Endodermal cell (in vitro differentiated cells): ENCODE measurements at regions not wholly inside any gene's neighbourhood (a gene's known extent, or its start where the extent isn't known, plus 50 kb on each side); places are given as distances from the start of the nearest gene placed in this dataset.

ENCODE experiments used
- DNase-seq: peaks from one replicate; pipeline ENCODE4 v3.0.0-alpha.2; 2017
- H3K27ac ChIP-seq: 2 replicates; pipeline ENCODE4 v1.5.1; 2013; ENCODE audit warnings: mild to moderate bottlenecking, low read depth, low read length, moderate library complexity
- H3K27me3 ChIP-seq: 2 replicates; pipeline ENCODE4 v1.6.1; 2013; ENCODE audit warnings: mild to moderate bottlenecking, low read length, moderate library complexity; ENCODE audit not compliant: insufficient read depth, control insufficient read depth, poor library complexity, severe bottlenecking
- H3K36me3 ChIP-seq: 2 replicates; pipeline ENCODE4 v1.7.0; 2013; ENCODE audit warnings: mild to moderate bottlenecking, low read length, moderate library complexity; ENCODE audit not compliant: control insufficient read depth, insufficient read depth
- H3K4me1 ChIP-seq: one replicate; pipeline ENCODE4 v1.7.0; 2013; ENCODE audit warnings: low read length; ENCODE audit not compliant: control insufficient read depth, insufficient read depth
- H3K4me3 ChIP-seq: 2 replicates; pipeline ENCODE4 v1.5.1; 2013; ENCODE audit warnings: mild to moderate bottlenecking, low read length, moderate library complexity
- H3K9ac ChIP-seq: 2 replicates; pipeline ENCODE4 v1.6.1; 2013; ENCODE audit warnings: mild to moderate bottlenecking, low read length, moderate library complexity; ENCODE audit not compliant: poor library complexity, severe bottlenecking; ENCODE audit errors: extremely low read depth
- H3K9me3 ChIP-seq: 2 replicates; pipeline ENCODE4 v1.6.1; 2013; ENCODE audit warnings: mild to moderate bottlenecking, low read length, moderate library complexity; ENCODE audit not compliant: control insufficient read depth
- H3K27ac Mint-ChIP-seq: 2 replicates; pipeline ENCODE4 v1.8.0; 2020; ENCODE audit warnings: mixed read lengths
- H3K27me3 Mint-ChIP-seq: 2 replicates; pipeline ENCODE4 v1.8.0; 2021; ENCODE audit warnings: mild to moderate bottlenecking, mixed read lengths; ENCODE audit not compliant: insufficient read depth
- H3K36me3 Mint-ChIP-seq: 2 replicates; pipeline ENCODE4 v1.8.0; 2020; ENCODE audit warnings: low read depth, mixed read lengths
- H3K4me1 Mint-ChIP-seq: 2 replicates; pipeline ENCODE4 v1.8.0; 2020; ENCODE audit warnings: mixed read lengths
- H3K4me3 Mint-ChIP-seq: 2 replicates; pipeline ENCODE4 v1.8.0; 2020; ENCODE audit warnings: mild to moderate bottlenecking, moderate library complexity, mixed read lengths
- H3K9me3 Mint-ChIP-seq: 2 replicates; pipeline ENCODE4 v1.8.0; 2020; ENCODE audit warnings: mild to moderate bottlenecking, mixed read lengths
- WGBS, 2 experiments: methylation state at CpG; one replicate each; pipeline versions ENCODE4 v1.1.5 to v1.1.7; 2013; ENCODE audit warnings: missing lambda C conversion rate in 2 of 2, mixed read lengths in 1 of 2; ENCODE audit not compliant: insufficient coverage in 1 of 2, insufficient read length in 1 of 2; 5-methylcytosine and 5-hydroxymethylcytosine counted together
- TF ChIP-seq, protein P1 (sequence below): fragments of 200-600 bp; sonication (generic); conservative IDR thresholded peaks from 2 replicates; pipeline ENCODE4 v1.5.0; 2021; ENCODE audit warnings: antibody characterized with exemption, mild to moderate bottlenecking

DNA sequence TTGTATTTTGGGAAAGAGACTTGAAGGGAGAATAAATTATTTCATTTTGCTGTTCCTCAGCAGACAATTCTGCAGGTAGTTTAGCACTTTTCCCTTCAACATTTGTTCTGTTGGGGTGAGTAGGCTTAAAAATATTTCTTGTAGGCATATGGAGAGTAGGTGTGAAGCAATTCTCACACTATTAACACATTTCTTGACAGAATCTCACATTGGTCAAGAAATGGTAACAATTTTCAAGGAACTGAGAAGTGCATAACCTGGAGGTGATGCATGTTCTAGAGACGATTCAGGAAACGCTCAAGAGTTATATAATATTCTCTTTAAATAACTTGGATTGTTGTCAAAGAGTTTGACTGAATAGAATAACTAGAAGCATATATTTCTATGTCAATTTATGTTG, 658.2 kb downstream of the STIM2 start:
- Mint-ChIP-seq H3K27ac (no peak overlapping the region), H3K4me3 (no peak overlapping the region), H3K27me3 (no peaks in the 10 kb centered on the region), H3K4me1 (peaks cover 14% of the 10 kb centered on the region), H3K9me3 (no peaks in the 10 kb centered on the region), H3K36me3 (no peaks in the 10 kb centered on the region)
- TF ChIP-seq, protein P1, sequence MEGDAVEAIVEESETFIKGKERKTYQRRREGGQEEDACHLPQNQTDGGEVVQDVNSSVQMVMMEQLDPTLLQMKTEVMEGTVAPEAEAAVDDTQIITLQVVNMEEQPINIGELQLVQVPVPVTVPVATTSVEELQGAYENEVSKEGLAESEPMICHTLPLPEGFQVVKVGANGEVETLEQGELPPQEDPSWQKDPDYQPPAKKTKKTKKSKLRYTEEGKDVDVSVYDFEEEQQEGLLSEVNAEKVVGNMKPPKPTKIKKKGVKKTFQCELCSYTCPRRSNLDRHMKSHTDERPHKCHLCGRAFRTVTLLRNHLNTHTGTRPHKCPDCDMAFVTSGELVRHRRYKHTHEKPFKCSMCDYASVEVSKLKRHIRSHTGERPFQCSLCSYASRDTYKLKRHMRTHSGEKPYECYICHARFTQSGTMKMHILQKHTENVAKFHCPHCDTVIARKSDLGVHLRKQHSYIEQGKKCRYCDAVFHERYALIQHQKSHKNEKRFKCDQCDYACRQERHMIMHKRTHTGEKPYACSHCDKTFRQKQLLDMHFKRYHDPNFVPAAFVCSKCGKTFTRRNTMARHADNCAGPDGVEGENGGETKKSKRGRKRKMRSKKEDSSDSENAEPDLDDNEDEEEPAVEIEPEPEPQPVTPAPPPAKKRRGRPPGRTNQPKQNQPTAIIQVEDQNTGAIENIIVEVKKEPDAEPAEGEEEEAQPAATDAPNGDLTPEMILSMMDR, result no peak
- DNase-seq, result no peak
- Histone ChIP-seq H3K36me3 (no peaks in the 10 kb centered on the region), H3K9ac (no peak overlapping the region), H3K27ac (no peak overlapping the region), H3K4me3 (no peak overlapping the region), H3K9me3 (no peaks in the 10 kb centered on the region), H3K4me1 (peaks cover 3% of the 10 kb centered on the region), H3K27me3 (no peaks in the 10 kb centered on the region)
- WGBS, 2 experiments, result 80% methylated on average over 1 of the region's 2 CpGs; no CpG with 5 or more reads in 1 of the 2 experiments

DNA sequence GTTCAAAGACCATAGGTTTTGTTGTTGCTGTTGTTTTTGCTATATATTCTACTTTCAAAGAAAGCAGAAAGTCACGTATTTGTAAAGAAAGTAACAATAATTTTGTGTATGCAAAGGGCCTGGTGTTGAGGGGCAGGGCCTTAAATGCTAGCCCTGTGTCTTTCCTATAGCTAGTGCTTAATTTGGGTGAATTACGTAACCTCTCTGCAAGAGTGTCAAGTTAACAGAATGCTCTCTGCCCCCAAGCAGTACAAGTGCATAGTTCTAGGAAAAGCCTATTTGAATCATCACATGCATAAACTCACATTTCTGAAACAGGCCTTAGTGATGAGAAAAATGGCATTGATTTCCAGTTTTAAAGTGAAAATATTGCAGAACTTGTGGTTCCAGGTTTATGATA, 663.6 kb downstream of the STIM2 start:
- no peaks in the 10 kb centered on the region for H3K27me3 Mint-ChIP-seq
- TF ChIP-seq, protein P1, result no peak
- H3K36me3 ChIP-seq, result no peaks in the 10 kb centered on the region
- no peaks in the 10 kb centered on the region for H3K4me1 ChIP-seq
- H3K9ac ChIP-seq, result no peak overlapping the region
- no peak for DNase-seq
- H3K4me3 ChIP-seq, result no peak overlapping the region
- H3K9me3 ChIP-seq, result no peaks in the 10 kb centered on the region
- H3K4me1 Mint-ChIP-seq, result peaks cover 9% of the 10 kb centered on the region
- no peaks in the 10 kb centered on the region for H3K36me3 Mint-ChIP-seq
- no peak overlapping the region for H3K27ac ChIP-seq
- no peak overlapping the region for H3K4me3 Mint-ChIP-seq
- H3K27me3 ChIP-seq, result no peaks in the 10 kb centered on the region
- no peaks in the 10 kb centered on the region for H3K9me3 Mint-ChIP-seq
- H3K27ac Mint-ChIP-seq, result no peak overlapping the region
- 92 to 100% methylated on average over 1 to 2 of the region's 2 CpGs for WGBS, 2 experiments

DNA sequence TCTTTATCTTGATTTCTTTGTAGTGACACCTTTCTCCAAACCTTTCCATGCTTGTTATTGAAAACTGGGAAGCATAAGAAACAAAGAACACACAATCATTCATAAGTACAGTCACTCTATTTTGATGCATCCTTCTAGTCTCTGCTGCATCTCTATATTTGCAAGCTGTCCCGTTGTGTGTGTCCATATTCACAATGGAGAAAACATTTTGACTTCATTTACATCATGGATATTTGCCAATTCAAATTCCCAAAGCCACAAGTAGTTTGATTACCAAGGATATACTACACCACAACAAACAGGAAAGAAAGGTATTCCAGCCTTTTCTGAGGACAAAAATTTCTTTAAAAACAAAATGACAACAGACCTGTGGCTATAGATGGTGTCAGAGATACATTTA, 673.8 kb downstream of the STIM2 start:
- Histone ChIP-seq H3K9ac (no peak overlapping the region), H3K27me3 (no peaks in the 10 kb centered on the region), H3K4me1 (no peaks in the 10 kb centered on the region), H3K36me3 (no peaks in the 10 kb centered on the region), H3K9me3 (no peaks in the 10 kb centered on the region), H3K27ac (no peak overlapping the region), H3K4me3 (no peak overlapping the region)
- DNase-seq, result no peak
- TF ChIP-seq, protein P1, result no peak
- WGBS, 2 experiments, result 86 to 92% methylated on average over 1 of the region's 1 CpG
- no peak overlapping the region for H3K4me3 Mint-ChIP-seq
- H3K9me3 Mint-ChIP-seq, result no peaks in the 10 kb centered on the region
- no peaks in the 10 kb centered on the region for H3K36me3 Mint-ChIP-seq
- H3K4me1 Mint-ChIP-seq, result no peaks in the 10 kb centered on the region
- no peaks in the 10 kb centered on the region for H3K27me3 Mint-ChIP-seq
- H3K27ac Mint-ChIP-seq, result no peak overlapping the region
